SKM-1 (cell line): ENCODE measurements at regions not wholly inside any gene's neighbourhood (a gene's known extent, or its start where the extent isn't known, plus 50 kb on each side); places are given as distances from the start of the nearest gene placed in this dataset.
"Not testable (repeated sequence)": the region's sequence is repeated elsewhere in the genome, so short reads cannot be mapped to it uniquely, and the experiment has no call there.

Experiments
- DNase-seq: peaks from one replicate; lab custom pipeline; 2025; ENCODE audit not compliant: unreplicated experiment; lab: John Stamatoyannopoulos, UW

- DNase-seq = no peak
Observed at GRCh38 chr18:35822413-35822812, 150.1 kb upstream of the RMP24 start.

- DNase-seq = no peak
Observed at GRCh38 chr18:35826477-35826876, 146.0 kb upstream of the RMP24 start.

- DNase-seq = no peak
Observed at GRCh38 chr18:35827275-35827902, 145.1 kb upstream of the RMP24 start.

DNA sequence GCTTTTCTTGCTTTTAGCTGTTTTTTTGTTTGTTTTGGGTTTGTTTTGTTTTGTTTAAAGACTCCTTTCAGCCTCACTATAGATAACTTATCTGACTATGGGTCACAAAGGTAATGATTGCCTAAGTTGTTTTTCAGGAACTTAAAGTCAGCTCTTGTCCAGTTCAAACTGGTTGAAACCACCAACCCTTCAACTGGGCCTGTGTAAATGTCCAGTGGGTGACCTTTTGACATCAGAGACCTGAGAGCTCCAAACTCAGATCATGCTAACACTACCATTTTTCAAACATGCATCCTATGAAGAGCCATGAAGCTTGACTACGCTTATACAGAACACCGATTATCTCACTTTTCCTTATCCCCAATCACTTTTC is 144.6 kb upstream of the RMP24 start:
- DNase-seq = no peak

DNA sequence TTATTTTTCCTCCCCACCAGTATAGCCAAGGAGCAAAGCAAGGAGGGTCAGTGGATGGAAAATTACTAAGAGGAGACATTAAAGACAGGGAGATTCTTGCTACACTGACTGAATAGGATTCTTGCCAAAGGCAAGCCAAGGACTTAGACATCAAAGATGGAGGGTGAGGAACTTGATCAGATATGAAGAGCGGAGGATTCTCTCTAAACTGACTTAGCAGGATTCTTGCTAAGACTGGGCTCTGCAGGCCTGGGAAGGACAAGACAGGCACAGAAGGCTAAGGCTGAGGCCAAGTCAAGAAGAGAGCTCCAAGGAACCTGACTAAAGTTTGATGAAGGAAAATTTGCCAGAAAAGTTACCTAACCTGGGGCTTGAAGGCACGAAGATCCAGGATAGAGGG is 143.9 kb upstream of the RMP24 start:
- DNase-seq = no peak

DNA sequence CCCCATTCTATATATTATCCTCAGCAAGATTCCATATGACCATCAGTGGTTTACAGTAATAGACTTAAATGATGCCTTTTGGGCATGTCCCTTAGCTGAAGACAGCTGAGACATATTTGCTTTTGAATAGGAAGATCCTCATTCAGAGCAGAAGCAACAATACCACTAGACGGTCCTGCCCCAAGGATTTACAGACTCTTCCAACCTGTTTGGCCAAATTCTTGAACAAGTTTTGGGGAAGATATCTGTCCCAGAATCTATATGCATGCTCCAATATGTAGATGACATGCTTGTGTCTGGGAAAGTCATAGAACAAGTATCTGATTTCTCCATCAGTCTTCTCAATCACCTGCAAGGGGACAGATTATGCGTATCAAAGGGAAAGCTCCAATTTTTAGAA is 137.1 kb upstream of the RMP24 start:
- no peak for DNase-seq

- no peak for DNase-seq
Observed at GRCh38 chr18:35835833-35836232, 136.6 kb upstream of the RMP24 start.

DNA sequence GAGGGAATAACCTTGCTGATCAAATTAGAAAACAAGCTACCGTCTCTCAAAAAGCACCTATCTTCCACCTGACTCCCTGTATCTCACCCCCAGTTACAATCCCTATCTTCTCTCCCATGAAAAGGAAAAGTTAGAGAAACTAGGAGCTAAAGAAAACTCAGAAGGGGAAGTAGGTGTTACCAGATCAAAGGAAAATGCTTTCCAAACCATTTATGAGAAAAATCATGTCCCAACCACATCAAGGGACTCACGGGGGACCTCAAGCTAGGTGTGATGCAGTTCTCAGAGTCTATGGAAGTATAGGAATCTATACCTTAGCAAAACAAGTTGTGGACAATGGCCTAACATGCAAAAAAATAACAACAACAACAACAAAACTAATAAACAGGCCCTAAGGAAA is 135.5 kb upstream of the RMP24 start:
- no peak for DNase-seq

DNA sequence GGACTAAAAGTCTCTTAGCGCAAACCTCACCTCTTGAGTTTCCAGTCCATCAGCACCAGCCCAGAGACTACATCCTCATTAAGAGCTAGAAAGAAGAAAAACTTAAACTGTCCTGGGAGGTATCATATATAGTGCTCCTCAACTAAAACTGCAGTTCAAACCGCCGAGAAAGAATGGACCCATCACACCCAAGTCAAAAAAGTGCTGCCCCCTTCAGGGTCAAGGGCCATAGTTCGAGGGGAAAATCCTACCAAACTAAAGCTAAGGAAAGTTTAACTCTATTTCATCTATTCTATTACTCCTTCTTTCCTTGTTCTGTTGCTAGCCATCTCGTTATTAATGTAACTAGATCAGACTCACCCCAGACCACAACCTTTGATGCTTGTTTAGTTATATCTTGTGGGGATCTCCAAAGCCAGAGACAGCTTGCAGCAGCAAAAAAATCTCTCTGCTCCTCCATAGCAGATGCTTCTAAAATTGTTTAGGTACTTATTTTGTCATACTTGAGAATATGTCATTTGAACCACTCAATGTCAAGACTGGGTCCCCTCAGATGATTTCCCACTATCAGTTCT is 134.5 kb upstream of the RMP24 start:
- no peak for DNase-seq

- no peak for DNase-seq
Observed at GRCh38 chr18:35841283-35841682, 131.2 kb upstream of the RMP24 start.

DNA sequence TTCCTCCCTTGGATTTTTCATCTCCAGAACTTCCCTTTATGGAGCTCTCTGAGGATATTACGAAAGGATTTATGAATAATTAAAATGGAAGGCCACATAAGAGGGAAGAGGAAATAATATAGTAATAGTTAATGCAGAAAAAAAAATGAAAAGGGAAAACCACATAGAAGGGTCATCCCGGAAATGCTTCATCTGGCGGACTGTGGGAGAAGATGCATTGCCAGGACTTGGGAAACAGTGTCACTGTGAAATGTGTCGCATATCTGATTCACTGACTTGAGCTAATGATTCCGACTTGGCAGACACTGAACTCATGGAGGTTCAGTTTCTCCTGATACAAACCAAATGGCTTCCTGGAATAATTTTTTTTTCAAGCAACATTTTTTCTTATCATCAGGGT is 129.9 kb upstream of the RMP24 start:
- DNase-seq = no peak

DNA sequence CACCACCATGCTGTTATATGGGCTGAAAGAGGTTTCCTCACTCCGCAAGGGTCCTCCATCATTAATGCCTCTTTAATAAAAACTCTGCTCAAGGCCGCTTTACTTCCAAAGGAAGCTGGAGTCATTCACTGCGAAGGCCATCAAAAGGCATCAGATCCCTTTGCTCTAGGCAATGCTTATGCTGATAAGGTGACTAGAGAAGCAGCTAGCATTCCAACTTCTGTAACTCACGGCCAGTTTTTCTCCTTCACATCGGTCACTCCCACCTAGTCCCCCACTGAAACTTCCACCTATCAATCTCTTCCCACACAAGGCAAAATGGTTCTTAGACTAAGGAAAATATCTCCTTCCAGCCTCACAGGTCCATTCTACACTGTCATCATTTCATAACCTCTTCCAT is 124.2 kb upstream of the RMP24 start:
- DNase-seq = not testable (repeated sequence)

- not testable (repeated sequence) for DNase-seq
Observed at GRCh38 chr18:35849241-35849640, 123.2 kb upstream of the RMP24 start.

GRCh38 chr18:35851286-35851970 is 121.1 kb upstream of the RMP24 start:
- no peak for DNase-seq

DNA sequence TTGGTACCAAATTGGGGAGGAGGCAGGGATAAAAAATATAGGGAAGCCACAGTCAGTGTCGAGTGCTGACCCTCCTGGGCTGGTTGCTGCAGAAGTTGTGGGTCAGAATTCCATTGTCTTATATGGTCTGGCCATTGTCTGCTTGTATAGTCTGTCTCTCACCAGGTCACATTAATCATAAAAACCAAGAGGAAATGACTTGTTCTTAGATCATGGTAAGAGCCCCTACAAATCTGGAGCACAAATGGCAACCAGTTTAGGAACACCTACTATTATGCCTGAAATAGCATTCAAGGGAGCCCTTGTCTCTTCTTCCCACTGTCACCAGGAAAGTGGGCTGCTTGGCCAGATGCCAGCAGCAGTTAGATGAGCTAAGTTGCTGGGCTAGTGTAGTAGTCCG is 119.7 kb upstream of the RMP24 start:
- DNase-seq = no peak

GRCh38 chr18:35854095-35854494 is 118.4 kb upstream of the RMP24 start:
- DNase-seq = no peak

DNA sequence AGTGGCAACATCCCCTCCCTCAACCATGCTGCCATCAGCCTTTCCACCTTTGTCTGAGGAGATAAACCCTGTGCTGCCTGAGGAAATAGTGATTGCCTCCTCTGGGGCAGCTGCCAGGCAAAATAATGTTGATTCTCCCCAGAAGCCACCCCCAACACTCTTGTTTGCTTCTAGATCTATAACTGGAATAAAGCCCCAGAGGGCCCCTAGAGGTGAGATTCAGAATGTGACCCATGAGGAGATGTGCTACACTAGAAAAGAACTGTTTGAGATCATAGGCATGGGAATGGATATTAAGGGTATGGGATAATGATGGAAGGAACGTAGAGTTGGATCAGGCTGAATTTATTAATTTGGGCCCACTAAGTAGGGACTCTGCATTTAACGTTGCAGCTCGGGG is 116.3 kb upstream of the RMP24 start:
- no peak for DNase-seq

DNA sequence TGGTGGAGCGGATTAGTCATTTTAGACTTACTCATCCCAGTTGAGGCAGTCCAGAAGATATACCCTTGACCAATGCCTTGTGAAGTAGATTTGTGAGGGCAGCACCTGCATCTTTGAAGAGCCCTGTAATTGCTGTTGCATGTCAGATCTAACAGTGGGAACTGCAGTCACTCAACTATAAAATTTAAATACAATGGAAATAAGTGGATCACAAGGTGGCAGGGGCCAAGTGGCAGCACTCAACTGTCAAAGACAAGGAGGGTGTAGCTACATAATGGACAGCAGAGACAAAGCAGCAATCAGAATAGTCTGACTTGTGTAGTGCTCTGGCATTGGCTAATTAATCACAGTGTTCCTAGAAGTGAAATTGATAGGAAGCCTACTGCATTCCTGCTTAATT is 115.8 kb upstream of the RMP24 start:
- not testable (repeated sequence) for DNase-seq

DNA sequence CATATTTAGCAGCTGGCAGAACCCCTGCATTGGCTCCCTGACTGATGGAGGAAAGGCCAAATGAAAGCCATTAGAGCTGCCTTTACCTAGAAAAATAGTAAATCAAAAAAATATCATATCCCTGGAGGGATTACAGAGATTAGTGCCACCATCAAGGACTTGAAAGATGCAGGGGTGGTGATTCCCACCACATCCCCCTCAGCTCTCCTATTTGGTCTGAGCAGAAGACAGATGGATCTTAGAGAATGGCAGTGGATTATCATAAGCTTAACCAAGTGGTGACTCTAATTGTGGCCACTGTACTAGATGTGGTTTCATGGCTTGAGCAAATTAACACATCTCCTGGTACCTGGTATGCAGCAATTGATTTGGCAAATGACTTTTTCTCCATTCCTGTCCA is 114.9 kb upstream of the RMP24 start:
- DNase-seq = not testable (repeated sequence)

DNA sequence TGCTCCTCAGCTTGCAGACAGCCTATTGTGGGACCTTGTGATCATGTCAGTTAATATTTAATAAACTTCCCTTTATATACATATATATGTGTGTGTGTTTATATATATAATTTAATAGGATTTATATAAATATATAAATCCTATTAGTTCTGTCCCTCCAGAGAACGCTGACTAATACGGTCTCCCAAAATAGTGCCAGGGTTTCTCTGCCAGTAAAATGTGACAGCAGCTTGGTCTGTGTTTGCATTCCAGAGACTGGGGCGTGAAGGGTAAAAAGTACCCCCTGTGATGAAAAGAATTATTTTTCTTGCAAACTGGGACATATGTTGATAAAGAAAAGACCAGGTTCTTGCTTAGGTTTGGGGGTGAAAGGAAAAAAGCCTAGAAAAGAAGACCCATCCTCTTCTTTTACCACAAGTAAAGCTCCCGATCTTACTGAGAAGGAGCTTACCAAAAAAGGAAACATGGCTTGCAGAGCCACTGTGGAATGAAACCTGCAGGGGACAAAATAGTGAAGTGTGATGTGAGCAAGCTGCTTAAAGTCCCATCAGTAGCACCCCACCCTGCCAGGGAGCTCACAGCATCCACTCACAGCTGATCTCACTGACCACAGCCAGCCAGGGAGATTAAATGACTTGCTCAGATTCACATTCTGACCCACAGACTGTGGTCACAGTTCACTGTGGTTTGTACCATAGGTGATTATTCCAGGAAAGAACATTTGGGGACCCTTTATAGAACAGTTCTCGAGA is 110.9 kb upstream of the RMP24 start:
- no peak for DNase-seq

DNA sequence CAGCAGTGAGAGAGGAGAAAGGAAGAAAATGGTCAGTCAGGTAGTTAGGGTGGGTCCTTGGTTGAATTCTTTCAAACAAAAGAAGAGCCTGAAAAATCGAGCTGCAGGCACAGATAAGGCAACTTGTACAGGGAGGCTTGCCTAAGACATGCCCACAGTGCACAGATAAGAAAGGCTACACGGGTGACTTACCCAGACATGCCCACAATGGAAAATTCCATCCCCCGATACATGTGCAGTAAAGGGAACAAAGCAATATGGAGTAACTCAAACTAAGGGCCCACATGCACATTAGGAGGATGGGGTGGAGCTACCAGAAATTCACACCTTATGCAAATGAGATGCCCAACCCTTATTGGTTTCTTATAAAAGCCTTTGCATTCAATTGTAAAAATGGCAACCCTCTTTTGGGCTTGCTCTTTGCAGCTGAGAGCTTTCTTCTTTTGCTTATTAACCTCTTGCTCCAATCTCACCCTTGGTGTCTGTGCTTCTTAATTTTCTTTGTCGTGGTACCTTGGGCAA is 110.3 kb upstream of the RMP24 start:
- DNase-seq = no peak

DNA sequence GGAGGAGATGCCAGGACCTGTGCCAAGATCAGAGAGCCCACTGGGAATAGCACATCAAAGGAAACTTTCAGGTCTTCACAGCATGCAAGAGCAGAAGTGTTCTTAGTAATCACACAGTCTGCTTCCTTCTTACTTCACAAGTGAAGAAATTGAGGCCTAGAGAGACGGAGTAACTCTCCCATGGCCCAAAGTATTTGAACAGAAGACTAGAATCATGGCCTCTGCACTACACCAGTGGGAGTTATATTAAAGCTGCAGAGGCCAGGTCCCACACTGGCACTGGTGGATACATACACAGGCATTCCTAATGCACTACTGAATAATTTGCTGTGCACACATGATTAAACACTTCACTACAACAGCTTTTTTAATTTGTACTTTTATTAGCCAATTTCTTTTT is 107.6 kb upstream of the RMP24 start:
- no peak for DNase-seq
